Keratinocyte (primary cell): ENCODE measurements at regions not wholly inside any gene's neighbourhood (a gene's known extent, or its start where the extent isn't known, plus 50 kb on each side); places are given as distances from the start of the nearest gene placed in this dataset.

Source experiments
- DNase-seq: peaks from one replicate; pipeline ENCODE4 v3.0.0-alpha.2; 2011; ENCODE audit warnings: low read depth, missing footprints, low spot score
- FAIRE-seq: peaks from 2 replicates; lab custom pipeline; 2011; peaks lifted over from hg19 to GRCh38; lab: Jason Lieb, UNC
- H2AFZ ChIP-seq: 2 replicates; pipeline ENCODE4 v1.6.0; 2012; ENCODE audit warnings: low read length, control low read depth, inconsistent platforms; ENCODE audit not compliant: control insufficient read depth
- H3K27ac ChIP-seq: 2 replicates; pipeline ENCODE4 v1.5.1; 2011; ENCODE audit warnings: low read length; ENCODE audit not compliant: control insufficient read depth, insufficient read depth
- H3K27me3 ChIP-seq: 3 replicates; pipeline ENCODE4 v1.6.0; 2011; ENCODE audit warnings: low read length; ENCODE audit not compliant: control insufficient read depth, insufficient read depth; ENCODE audit errors: extremely low read depth
- H3K36me3 ChIP-seq, 2 experiments: 2 replicates in 1 of 2; 3 replicates in 1 of 2; pipeline ENCODE4 v1.5.1; 2011; ENCODE audit warnings: low read length in 2 of 2, mild to moderate bottlenecking in 1 of 2; ENCODE audit not compliant: control insufficient read depth in 2 of 2, insufficient read depth in 2 of 2; ENCODE audit errors: extremely low read depth in 1 of 2
- H3K4me1 ChIP-seq: 3 replicates; pipeline ENCODE4 v1.5.1; 2011; ENCODE audit warnings: low read length; ENCODE audit not compliant: control insufficient read depth, insufficient read depth; ENCODE audit errors: extremely low read depth
- H3K4me2 ChIP-seq: 3 replicates; pipeline ENCODE4 v1.6.0; 2011; ENCODE audit warnings: low read depth, low read length; ENCODE audit not compliant: control insufficient read depth, insufficient read depth; ENCODE audit errors: extremely low read depth
- H3K4me3 ChIP-seq, 3 experiments: fragments of 200-600 bp in 1 of 3; sonication (generic) in 1 of 3; 2 replicates in 2 of 3; 3 replicates in 1 of 3; pipeline ENCODE4 v1.5.1; 2011 to 2016; ENCODE audit warnings: low read length in 3 of 3, mild to moderate bottlenecking in 3 of 3, control low read depth in 2 of 3, inconsistent platforms in 1 of 3, low read depth in 1 of 3, mixed read lengths in 1 of 3, mixed run types in 1 of 3, moderate library complexity in 1 of 3; ENCODE audit not compliant: control insufficient read depth in 2 of 3, insufficient read depth in 2 of 3; ENCODE audit errors: extremely low read depth in 1 of 3
- H3K79me2 ChIP-seq: 2 replicates; pipeline ENCODE4 v1.6.0; 2012; ENCODE audit warnings: low read length; ENCODE audit not compliant: control insufficient read depth, insufficient read depth
- H3K9ac ChIP-seq: 3 replicates; pipeline ENCODE4 v1.6.0; 2011; ENCODE audit warnings: low read length; ENCODE audit not compliant: control insufficient read depth, insufficient read depth; ENCODE audit errors: extremely low read depth
- H3K9me1 ChIP-seq: 3 replicates; pipeline ENCODE4 v1.6.0; 2011; ENCODE audit warnings: low read length; ENCODE audit not compliant: control insufficient read depth, insufficient read depth; ENCODE audit errors: extremely low read depth
- H3K9me3 ChIP-seq: 2 replicates; pipeline ENCODE4 v1.5.1; 2012; ENCODE audit warnings: low read depth, low read length; ENCODE audit not compliant: control insufficient read depth
- H4K20me1 ChIP-seq: 3 replicates; pipeline ENCODE4 v1.6.0; 2011; ENCODE audit warnings: low read length; ENCODE audit not compliant: control insufficient read depth, insufficient read depth; ENCODE audit errors: extremely low read depth
- CTCF ChIP-seq, 3 experiments: IDR thresholded peaks in 1 of 3; conservative IDR thresholded peaks in 1 of 3; optimal IDR thresholded peaks in 1 of 3; 2 replicates in 2 of 3; 3 replicates in 1 of 3; pipeline versions ENCODE3 to v1.5.1; 2011; ENCODE audit warnings: low read length in 3 of 3, mild to moderate bottlenecking in 3 of 3, moderate library complexity in 2 of 3, control low read depth in 1 of 3, inconsistent platforms in 1 of 3; ENCODE audit not compliant: insufficient read depth in 2 of 3; ENCODE audit errors: extremely low read depth in 1 of 3
- EZH2 ChIP-seq: IDR thresholded peaks from one replicate; pipeline ENCODE4 v1.6.1; 2012; ENCODE audit warnings: inconsistent platforms, mild to moderate bottlenecking, low read length, moderate library complexity
- dilution Hi-C: fragments of 300-500 bp; cut with MboI; formaldehyde crosslinking; loops from one replicate; pipeline ENCODE4 v1.7.0; 2020; ENCODE audit warnings: low sequenced_read_pairs; ENCODE audit not compliant: extremely low pct_ligation_motif_present

- no peak for DNase-seq
- Histone ChIP-seq H3K4me2 (no peak overlapping the region), H3K4me1 (no peaks in the 10 kb centered on the region), H3K27ac (no peak overlapping the region), H4K20me1 (no peaks in the 10 kb centered on the region), H3K79me2 (no peaks in the 10 kb centered on the region), H3K4me3 (no peak overlapping the region), H3K9ac (no peak overlapping the region), H2AFZ (no peak overlapping the region), H3K36me3 (no peaks in the 10 kb centered on the region), H3K9me3 (peaks cover 7% of the 10 kb centered on the region), H3K9me1 (no peaks in the 10 kb centered on the region), H3K27me3 (no peaks in the 10 kb centered on the region)
- no peak for TF ChIP-seq CTCF (optimal IDR thresholded peaks at IDR 0.05 in 1 of 3, IDR thresholded peaks at IDR 0.05 in 1 of 3, conservative IDR thresholded peaks at IDR 0.05 in 1 of 3; ENCODE audit: extremely low read depth in 1 of 3, insufficient read depth in 2 of 3, low read length in 3 of 3)
- no peak for TF ChIP-seq EZH2
- no peak for FAIRE-seq
- dilution Hi-C loops: no loop called here
Measured at GRCh38 chr11:133720951-133721350, 124.4 kb downstream of the SPATA19 start.

- FAIRE-seq (no peak), DNase-seq (no peak)
- peaks cover 7% of the 10 kb centered on the region for H3K9me3 ChIP-seq
- H4K20me1 ChIP-seq: no peaks in the 10 kb centered on the region
- no peak overlapping the region for H3K4me2 ChIP-seq
- no peak overlapping the region for H2AFZ ChIP-seq
- no peaks in the 10 kb centered on the region for H3K36me3 ChIP-seq
- H3K4me1 ChIP-seq: no peaks in the 10 kb centered on the region
- dilution Hi-C loops: no loop called here
- H3K79me2 ChIP-seq: no peaks in the 10 kb centered on the region
- no peak overlapping the region for H3K4me3 ChIP-seq
- no peaks in the 10 kb centered on the region for H3K9me1 ChIP-seq
- no peaks in the 10 kb centered on the region for H3K27me3 ChIP-seq
- TF ChIP-seq CTCF (optimal IDR thresholded peaks at IDR 0.05 in 1 of 3, IDR thresholded peaks at IDR 0.05 in 1 of 3, conservative IDR thresholded peaks at IDR 0.05 in 1 of 3; ENCODE audit: extremely low read depth in 1 of 3, insufficient read depth in 2 of 3, low read length in 3 of 3) (no peak), EZH2 (no peak)
- no peak overlapping the region for H3K27ac ChIP-seq
- no peak overlapping the region for H3K9ac ChIP-seq
Measured at GRCh38 chr11:133719532-133720235, 125.6 kb downstream of the SPATA19 start.
